Osteoblast (primary cell): ENCODE measurements at regions not wholly inside any gene's neighbourhood (a gene's known extent, or its start where the extent isn't known, plus 50 kb on each side); places are given as distances from the start of the nearest gene placed in this dataset.

ENCODE experiments used
- DNase-seq: peaks from one replicate; pipeline ENCODE4 v3.0.0; 2011; ENCODE audit warnings: low spot score, mixed read lengths; ENCODE audit not compliant: insufficient read length; ENCODE audit errors: missing footprints
- H2AFZ ChIP-seq: 2 replicates; pipeline ENCODE4 v1.6.0; 2011; ENCODE audit warnings: mild to moderate bottlenecking, low read length
- H3K27ac ChIP-seq: 2 replicates; pipeline ENCODE4 v1.5.1; 2011; ENCODE audit warnings: mild to moderate bottlenecking, low read depth, low read length, moderate library complexity
- H3K27me3 ChIP-seq: 2 replicates; pipeline ENCODE4 v1.6.0; 2012; ENCODE audit warnings: mild to moderate bottlenecking, control low read depth, inconsistent platforms, low read length, moderate library complexity; ENCODE audit not compliant: insufficient read depth
- H3K36me3 ChIP-seq: 2 replicates; pipeline ENCODE4 v1.5.1; 2011; ENCODE audit warnings: mild to moderate bottlenecking, low read length, control low read depth, moderate library complexity; ENCODE audit not compliant: insufficient read depth
- H3K4me1 ChIP-seq: 2 replicates; pipeline ENCODE4 v1.5.1; 2011; ENCODE audit warnings: mild to moderate bottlenecking, low read length, control low read depth, moderate library complexity; ENCODE audit not compliant: insufficient read depth
- H3K4me2 ChIP-seq: 2 replicates; pipeline ENCODE4 v1.6.0; 2011; ENCODE audit warnings: mild to moderate bottlenecking, low read length; ENCODE audit not compliant: insufficient read depth
- H3K4me3 ChIP-seq: fragments of 200-600 bp; sonication (generic); 3 replicates; pipeline ENCODE4 v1.5.1; 2012; ENCODE audit warnings: mild to moderate bottlenecking, low read length, inconsistent platforms; ENCODE audit not compliant: insufficient read depth
- H3K79me2 ChIP-seq: 2 replicates; pipeline ENCODE4 v1.6.0; 2012; ENCODE audit warnings: mild to moderate bottlenecking, low read length, control low read depth, inconsistent platforms; ENCODE audit not compliant: insufficient read depth
- H3K9me3 ChIP-seq: 2 replicates; pipeline ENCODE4 v1.5.1; 2011; ENCODE audit warnings: low read depth, low read length, control low read depth
- H4K20me1 ChIP-seq: 2 replicates; pipeline ENCODE4 v1.6.0; 2012; ENCODE audit warnings: mild to moderate bottlenecking, low read length, control low read depth; ENCODE audit not compliant: insufficient read depth
- TF ChIP-seq, protein P1 (sequence below): IDR thresholded peaks from 2 replicates; pipeline ENCODE4 v1.5.1; 2011; ENCODE audit warnings: mild to moderate bottlenecking, low read depth, low read length, moderate library complexity; ENCODE audit errors: extremely low read depth

DNA sequence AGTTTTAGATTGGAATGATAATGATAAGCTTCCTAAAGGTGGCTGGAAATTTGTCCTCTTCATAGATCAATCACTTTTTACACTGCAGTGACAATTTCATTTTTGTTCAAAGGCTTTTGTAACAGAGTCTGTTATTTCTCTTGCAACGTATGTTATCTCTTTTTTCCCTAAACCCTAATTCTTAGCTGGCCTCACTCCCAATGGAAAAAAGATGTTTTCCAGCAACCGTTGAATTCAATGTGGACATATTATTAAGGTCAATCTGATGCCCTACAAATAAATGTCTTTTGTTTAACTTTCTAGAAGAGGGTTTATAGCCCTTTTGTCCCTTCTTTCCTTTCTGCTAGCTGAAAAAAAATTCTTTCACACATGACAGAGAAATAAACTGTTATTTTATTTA, 192.7 kb upstream of the NWD2 start:
- no peak overlapping the region for H3K4me3 ChIP-seq
- DNase-seq: no peak
- no peak overlapping the region for H3K27ac ChIP-seq
- H4K20me1 ChIP-seq: no peaks in the 10 kb centered on the region
- H2AFZ ChIP-seq: no peak overlapping the region
- no peaks in the 10 kb centered on the region for H3K79me2 ChIP-seq
- no peaks in the 10 kb centered on the region for H3K4me1 ChIP-seq
- peaks cover 5% of the 10 kb centered on the region for H3K9me3 ChIP-seq
- H3K4me2 ChIP-seq: no peak overlapping the region
- TF ChIP-seq, protein P1, sequence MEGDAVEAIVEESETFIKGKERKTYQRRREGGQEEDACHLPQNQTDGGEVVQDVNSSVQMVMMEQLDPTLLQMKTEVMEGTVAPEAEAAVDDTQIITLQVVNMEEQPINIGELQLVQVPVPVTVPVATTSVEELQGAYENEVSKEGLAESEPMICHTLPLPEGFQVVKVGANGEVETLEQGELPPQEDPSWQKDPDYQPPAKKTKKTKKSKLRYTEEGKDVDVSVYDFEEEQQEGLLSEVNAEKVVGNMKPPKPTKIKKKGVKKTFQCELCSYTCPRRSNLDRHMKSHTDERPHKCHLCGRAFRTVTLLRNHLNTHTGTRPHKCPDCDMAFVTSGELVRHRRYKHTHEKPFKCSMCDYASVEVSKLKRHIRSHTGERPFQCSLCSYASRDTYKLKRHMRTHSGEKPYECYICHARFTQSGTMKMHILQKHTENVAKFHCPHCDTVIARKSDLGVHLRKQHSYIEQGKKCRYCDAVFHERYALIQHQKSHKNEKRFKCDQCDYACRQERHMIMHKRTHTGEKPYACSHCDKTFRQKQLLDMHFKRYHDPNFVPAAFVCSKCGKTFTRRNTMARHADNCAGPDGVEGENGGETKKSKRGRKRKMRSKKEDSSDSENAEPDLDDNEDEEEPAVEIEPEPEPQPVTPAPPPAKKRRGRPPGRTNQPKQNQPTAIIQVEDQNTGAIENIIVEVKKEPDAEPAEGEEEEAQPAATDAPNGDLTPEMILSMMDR: no peak
- no peaks in the 10 kb centered on the region for H3K36me3 ChIP-seq
- no peaks in the 10 kb centered on the region for H3K27me3 ChIP-seq

DNA sequence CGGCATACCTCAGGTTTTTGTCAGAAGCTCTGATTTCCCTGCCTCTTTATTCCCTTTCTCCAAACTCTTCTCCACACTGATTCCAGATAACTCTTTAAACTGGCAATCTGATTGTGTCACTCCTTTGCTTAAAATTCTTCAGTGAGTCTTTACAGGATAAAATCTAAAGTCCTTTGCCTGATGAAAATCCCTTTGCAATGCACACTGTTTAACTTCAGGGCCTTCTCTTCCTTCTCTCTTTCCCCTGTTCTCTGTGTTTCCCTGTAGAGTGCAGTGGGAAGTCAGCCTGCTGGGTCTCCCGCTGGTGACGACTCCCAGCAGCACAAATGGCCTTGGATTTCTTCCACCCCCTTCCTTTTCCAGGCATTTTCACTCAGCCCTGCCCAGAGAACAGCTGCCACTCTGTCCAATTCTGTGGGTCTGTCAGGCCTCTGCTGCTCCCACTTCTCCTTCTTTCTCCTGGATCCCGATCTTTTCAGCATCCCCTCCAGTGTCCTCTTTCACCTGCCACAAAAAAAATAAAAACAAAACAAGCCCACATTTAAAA, 189.9 kb upstream of the NWD2 start:
- Histone ChIP-seq H3K4me2 (no peak overlapping the region), H3K9me3 (no peaks in the 10 kb centered on the region), H3K27ac (no peak overlapping the region), H3K4me1 (no peaks in the 10 kb centered on the region), H3K27me3 (no peaks in the 10 kb centered on the region), H4K20me1 (no peaks in the 10 kb centered on the region), H2AFZ (no peak overlapping the region), H3K4me3 (no peak overlapping the region), H3K36me3 (no peaks in the 10 kb centered on the region), H3K79me2 (no peaks in the 10 kb centered on the region)
- no peak for DNase-seq
- TF ChIP-seq, protein P1: no peak

- no peaks in the 10 kb centered on the region for H4K20me1 ChIP-seq
- H3K4me3 ChIP-seq: no peak overlapping the region
- H3K27ac ChIP-seq: no peak overlapping the region
- no peaks in the 10 kb centered on the region for H3K36me3 ChIP-seq
- no peaks in the 10 kb centered on the region for H3K4me1 ChIP-seq
- H3K79me2 ChIP-seq: no peaks in the 10 kb centered on the region
- H2AFZ ChIP-seq: no peak overlapping the region
- H3K27me3 ChIP-seq: no peaks in the 10 kb centered on the region
- TF ChIP-seq, protein P1: no peak
- no peak for DNase-seq
- no peak overlapping the region for H3K4me2 ChIP-seq
- H3K9me3 ChIP-seq: no peaks in the 10 kb centered on the region
These were observed 185.7 kb upstream of the NWD2 start for GRCh38 chr4:37058826-37059225.

- Histone ChIP-seq H4K20me1 (no peaks in the 10 kb centered on the region), H2AFZ (no peak overlapping the region), H3K9me3 (no peaks in the 10 kb centered on the region), H3K27ac (no peak overlapping the region), H3K4me2 (no peak overlapping the region), H3K27me3 (no peaks in the 10 kb centered on the region), H3K4me1 (no peaks in the 10 kb centered on the region), H3K79me2 (no peaks in the 10 kb centered on the region), H3K36me3 (no peaks in the 10 kb centered on the region), H3K4me3 (no peak overlapping the region)
- TF ChIP-seq, protein P1: no peak
- no peak for DNase-seq
These were observed 178.4 kb upstream of the NWD2 start for GRCh38 chr4:37066159-37066558.
